ENCODE measurements at regions not wholly inside any gene's neighbourhood (a gene's known extent, or its start where the extent isn't known, plus 50 kb on each side); places are given as distances from the start of the nearest gene placed in this dataset.
"Not testable (repeated sequence)": the region's sequence is repeated elsewhere in the genome, so short reads cannot be mapped to it uniquely, and the experiment has no call there.

DNA sequence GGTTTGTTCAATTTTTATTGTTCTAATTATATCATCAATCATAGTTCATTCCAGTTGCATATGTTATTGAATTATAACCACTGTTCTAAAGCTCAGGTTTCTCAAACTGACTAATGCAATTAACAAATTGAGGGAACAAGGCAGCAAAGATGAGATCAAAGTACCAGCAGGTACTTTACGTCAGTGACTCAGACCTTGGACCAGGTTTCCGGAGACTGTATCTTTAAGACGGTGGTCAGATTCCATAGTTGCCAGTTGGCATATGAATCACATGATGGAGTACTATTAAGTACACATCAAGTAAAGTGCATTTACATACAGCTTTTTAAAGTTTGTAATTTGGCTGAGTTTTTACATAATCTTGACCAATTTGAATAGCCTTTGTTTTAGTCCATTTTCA lies 583.6 kb upstream of the ROBO2 start:
- DNase-seq = no peak

DNA sequence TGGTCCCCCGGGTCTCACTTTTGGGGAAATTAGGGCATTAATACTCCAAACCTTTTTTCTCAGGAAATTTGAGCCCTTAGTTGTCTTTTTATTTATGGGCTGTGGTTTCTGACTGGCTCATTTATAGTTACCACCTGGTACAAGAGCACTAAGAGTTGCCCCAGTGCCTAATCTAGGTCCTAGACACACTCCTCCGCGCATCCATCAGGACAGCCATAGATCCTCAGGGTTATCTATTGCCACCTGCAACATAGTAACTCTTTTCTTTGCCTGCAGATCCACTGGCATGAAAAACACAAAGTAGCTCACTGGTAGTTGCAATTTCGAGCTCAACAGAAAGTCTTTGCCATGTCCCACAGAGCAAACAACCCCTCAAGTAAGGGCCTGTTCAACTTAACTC lies 576.4 kb upstream of the ROBO2 start:
- DNase-seq = no peak

DNA sequence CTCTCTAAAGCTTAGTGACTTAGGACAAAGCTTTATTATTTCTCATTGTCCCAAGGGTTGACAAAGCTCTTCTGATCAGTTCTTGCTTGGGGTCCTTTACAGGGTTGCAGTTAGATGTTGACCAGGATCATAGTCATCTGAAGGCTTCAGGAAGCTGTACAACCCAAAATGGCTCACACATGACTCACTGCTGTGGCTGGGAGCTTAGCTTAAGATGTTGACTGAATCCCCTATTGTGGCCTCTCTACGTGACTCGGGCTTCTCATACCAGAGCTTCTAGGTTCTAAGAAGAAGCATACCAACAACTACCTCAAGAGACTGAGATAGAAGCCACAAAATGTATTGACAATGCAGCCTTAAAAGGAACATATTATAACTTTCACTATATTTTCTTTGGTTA lies 569.6 kb upstream of the ROBO2 start:
- DNase-seq = no peak

DNA sequence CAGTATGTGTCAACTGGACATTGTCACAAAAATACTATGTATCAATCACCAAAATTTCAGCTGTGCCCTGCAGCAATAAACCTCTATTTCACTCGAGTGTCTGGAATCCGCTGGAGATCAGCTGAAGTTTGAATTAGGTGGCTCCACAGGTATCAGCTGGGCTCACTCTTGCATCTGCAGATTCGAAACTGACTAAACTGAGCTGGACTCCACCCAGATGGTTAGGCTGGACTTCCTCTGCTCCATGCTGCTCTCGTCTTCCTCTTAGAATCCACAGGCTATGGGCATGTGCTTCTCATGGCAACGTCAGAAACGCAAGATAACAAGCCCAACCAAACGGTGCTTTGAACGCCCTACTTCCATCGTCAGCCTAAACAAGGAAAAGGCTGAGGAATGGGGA lies 565.3 kb upstream of the ROBO2 start:
- DNase-seq = no peak

DNA sequence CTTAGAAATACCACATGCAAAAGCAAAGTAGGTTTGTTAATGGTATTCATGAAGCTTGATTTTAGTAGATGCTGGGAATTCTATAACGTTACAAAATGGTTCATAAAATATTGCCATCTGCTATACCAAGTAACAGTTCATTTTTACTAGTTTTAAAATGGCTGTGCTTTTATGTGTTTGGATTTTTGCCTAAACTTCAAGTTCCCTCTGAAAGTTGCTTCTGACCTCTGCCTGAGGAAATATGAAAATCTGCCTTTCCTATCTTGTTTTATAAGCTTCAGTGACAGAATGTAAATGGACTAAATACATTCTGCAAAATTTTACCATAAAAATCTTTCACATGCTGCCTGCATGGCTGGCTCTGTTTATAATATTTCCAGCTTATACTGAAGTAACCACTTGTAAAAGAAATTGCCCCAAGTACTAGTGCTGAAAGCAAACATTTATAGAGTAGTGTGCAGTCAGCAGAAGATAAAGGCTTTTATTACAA lies 560.7 kb upstream of the ROBO2 start:
- DNase-seq = no peak

DNA sequence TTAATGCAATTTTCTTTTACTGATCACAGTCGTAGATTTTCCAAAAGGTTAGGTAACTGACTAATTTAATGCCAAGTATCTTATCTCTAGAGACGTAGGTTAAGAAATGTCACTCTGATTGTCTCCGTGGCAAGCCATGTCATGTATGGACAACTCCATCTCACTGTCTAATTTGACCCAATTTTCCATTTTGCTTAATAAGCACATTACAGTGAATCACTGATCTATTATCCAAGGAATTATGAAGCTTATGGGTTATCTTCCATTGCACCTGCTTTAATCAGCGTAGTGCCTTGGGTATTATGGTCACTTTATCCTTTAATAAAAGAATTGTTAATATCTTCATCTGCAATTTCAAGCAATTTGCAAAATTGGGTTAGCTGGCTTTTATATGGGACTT lies 557.4 kb upstream of the ROBO2 start:
- DNase-seq = no peak

GRCh38 chr3:76487446-76487845 lies 552.5 kb upstream of the ROBO2 start:
- no peak for DNase-seq

DNA sequence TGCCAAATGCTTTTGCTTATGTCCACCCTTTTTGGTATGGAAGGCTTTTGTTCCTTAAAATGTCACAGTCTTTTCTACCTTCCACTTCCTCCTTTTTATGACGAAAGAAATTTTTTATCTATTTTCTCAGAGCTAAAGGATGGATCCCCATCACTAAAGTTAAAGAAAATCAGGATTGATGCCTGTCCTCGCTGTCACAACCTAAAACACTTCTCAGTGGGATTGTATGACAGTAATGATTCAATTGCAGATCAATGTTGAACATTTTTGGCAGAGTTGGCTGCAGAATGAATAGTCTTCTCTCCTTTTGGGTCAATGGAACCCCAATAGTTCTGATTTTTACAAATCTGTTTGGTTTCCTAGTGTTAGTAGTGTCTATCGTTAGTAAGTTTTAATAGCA lies 549.8 kb upstream of the ROBO2 start:
- no peak for DNase-seq

GRCh38 chr3:76495216-76495615 lies 544.7 kb upstream of the ROBO2 start:
- no peak for DNase-seq

DNA sequence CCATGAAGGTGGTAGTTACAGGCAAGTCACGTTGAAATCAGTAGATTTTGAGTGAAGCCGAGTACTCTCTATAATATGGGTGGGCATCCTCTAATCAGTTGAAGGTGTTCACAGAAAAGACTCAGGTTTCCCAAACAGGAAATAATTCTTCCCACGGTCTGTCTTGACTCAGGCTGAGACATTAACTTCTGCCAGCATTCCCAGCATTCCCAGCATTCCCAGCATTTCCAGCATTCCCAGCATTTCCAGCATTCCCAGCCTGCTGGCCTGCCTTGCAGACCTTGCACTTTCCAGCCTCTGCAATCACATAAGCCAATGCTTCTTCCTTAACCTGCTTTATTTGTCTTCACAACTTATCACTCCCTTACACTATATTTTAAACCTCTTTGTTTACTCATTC lies 542.3 kb upstream of the ROBO2 start:
- no peak for DNase-seq

- no peak for DNase-seq
Observed at GRCh38 chr3:76500746-76501275, 539.1 kb upstream of the ROBO2 start.

GRCh38 chr3:76501315-76501714 lies 538.6 kb upstream of the ROBO2 start:
- no peak for DNase-seq

DNA sequence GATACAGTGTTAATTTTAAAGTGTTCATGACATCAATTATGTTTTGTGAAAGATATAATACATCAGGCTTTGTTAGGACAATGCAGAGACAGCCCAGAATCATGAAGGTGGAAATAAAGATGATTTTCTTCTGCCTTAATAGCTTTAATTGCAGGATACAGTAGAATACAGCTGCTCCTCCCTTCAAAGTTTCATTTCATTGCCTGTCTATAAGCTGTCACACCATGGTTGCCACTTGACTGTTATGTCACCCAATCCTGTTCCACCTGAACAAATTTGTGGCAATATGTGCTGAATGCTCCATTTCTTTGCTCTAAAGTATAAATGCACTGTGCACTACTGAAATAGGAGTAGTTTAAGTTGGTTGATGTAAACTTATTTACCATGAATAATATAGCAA lies 537.8 kb upstream of the ROBO2 start:
- no peak for DNase-seq

- DNase-seq = no peak
Observed at GRCh38 chr3:76505202-76505845, 534.6 kb upstream of the ROBO2 start.

GRCh38 chr3:76509179-76509830 lies 530.6 kb upstream of the ROBO2 start:
- no peak for DNase-seq

- no peak for DNase-seq
Observed at GRCh38 chr3:76514836-76515235, 525.1 kb upstream of the ROBO2 start.

DNA sequence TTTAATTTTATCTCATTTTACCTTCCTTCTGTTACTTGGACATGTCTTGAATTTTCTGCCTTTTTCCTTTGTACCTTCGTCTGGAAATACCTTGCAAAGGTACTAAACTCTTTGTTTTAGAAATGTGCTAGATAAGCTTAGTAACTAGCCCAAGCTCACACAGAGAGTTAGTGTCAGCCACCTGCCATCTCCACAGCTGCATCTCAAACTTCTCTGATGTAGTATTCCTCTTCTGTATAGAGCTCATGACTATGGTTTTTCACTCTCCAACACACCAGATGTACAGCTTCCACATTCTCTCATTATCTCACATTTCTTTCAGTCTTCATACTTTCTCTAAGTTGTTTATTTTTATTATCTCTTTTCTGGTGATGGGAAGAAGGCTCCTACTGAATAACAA lies 516.6 kb upstream of the ROBO2 start:
- no peak for DNase-seq

- no peak for DNase-seq
Observed at GRCh38 chr3:76525726-76526125, 514.2 kb upstream of the ROBO2 start.

DNA sequence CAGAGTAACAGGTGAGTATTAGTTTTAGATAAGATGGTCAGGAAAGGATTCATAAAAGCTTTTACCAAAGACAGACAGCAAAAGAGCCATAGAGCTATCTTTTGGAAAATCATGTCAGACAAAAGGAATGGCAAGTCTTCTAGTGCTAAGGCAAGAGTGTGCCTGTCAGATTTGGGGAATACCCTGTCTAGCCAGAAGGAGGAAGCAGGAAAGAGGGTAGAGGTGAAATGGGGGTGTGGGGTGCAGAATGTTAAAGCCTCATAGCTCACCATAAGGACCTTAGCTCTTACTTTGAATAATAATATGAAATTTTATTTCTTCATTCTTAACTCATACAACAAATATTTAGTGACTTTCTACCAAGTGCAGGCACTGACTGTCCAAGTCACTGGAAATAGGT lies 512.1 kb upstream of the ROBO2 start:
- no peak for DNase-seq

DNA sequence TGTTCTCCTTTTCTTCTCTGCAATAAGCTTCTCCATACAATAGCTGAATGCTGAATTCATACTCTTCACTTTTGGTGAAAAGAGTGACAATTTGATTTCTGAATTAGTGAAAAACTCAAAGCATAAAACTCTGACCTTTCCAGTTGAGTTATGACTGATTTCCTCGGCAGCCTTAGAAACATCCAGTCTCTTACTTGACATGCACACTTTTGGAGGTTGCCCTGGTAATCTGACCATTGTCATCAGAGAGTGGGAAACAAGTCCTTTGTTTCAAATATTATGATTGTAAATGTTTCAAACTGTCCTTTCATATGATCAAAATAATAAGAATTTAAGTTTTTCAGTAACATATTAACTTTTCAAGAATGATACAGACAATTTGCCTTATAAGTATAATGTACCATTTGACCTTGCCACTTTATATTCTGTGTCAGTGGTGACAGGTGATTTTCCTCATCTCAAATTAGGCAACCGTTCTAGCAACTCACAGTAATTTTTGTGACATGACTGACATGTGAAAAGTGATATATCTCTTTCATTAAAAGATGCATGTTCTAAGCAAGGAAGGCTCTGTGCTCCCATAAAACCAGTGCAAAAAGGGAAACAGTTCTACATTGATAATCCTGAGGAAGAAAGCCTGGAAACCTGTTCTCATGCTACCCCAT lies 507.6 kb upstream of the ROBO2 start:
- DNase-seq = no peak

DNA sequence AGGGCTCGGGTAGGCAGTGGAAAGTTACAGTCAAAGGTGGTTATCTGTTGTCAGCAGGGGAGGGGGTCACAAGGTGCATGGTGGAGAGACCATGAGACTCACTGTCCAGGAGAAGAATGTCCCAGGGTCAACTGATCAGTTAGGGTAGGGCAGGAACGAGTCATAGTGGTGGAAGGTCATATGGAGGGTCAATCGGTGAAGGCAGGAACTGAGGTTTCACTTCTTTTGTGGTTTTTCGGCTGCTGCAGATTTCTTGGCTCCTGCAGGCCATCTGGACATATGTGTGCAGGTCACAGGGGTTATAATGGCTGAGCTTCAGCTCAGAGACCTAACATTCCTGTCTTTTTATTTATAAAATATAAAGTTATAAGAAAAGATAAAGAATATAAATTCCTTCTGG lies 506.2 kb upstream of the ROBO2 start:
- DNase-seq = not testable (repeated sequence)

GRCh38 chr3:76537857-76538256 lies 502.0 kb upstream of the ROBO2 start:
- not testable (repeated sequence) for DNase-seq

GRCh38 chr3:76547674-76548073 lies 492.2 kb upstream of the ROBO2 start:
- DNase-seq = no peak

DNA sequence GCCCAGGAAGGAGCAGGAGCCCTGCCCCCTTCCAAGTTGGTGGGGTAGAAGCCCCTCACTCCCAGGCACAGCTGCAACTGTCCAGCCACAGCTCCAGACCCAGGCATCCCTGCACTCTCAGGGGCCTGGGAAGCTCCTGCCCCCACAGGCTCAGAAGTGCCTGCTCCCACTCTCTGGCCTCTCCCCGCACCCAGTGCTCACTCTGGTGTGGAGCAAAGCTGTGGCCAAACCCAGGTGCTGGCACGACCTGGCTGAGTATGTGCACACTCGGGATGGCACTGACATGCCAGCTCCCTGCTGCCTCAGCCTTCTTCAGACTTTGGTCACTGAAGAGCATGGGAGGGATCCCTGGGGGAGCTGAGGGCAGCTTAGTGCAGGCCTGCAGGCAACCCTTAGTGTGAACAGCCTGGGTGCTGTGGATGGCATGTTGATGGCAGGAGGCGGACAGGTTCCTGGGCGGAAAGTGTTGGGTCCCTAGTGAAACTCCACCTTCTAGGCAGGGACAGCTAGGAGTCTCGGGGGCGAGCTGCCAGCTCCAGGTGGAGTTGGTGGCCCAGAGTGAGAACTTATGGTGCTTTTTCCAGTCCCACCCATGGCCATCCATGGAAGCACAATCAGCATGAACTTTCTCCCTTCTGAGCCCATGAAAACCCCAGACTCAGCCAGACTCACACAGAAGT lies 489.2 kb upstream of the ROBO2 start:
- no peak for DNase-seq
